GM21390 (cell line): ENCODE measurements at regions not wholly inside any gene's neighbourhood (a gene's known extent, or its start where the extent isn't known, plus 50 kb on each side); places are given as distances from the start of the nearest gene placed in this dataset.
"Not testable (repeated sequence)": the region's sequence is repeated elsewhere in the genome, so short reads cannot be mapped to it uniquely, and the experiment has no call there.

Experiments
- ATAC-seq: cut with Tn5 transposase; IDR thresholded peaks from one replicate; pipeline ENCODE4 v1.9.1; 2021; ENCODE audit not compliant: unreplicated experiment

DNA sequence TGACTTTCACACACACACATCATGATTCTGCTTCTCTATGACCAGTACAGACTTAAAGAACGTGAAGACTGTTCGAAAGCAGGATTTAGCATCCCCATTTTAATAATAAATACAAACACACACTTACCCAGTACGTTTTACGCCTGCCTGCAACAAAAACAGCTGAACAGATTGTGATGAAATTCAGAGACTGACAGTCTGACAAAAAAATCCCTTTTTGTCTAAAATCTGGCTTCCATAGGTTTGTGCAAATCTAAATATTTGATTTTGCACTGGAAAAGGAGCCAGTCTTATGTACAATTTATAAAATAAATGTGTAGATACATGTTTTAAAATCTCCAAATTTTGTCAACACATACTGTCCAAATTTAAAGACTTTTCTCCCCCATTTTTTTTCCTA, 630.7 kb downstream of the ZEB2 start:
- no peak for ATAC-seq

GRCh38 chr2:143885461-143885860, 634.5 kb downstream of the ZEB2 start:
- no peak for ATAC-seq

- ATAC-seq: no peak
These were observed 638.7 kb downstream of the ZEB2 start for GRCh38 chr2:143881246-143881645.

DNA sequence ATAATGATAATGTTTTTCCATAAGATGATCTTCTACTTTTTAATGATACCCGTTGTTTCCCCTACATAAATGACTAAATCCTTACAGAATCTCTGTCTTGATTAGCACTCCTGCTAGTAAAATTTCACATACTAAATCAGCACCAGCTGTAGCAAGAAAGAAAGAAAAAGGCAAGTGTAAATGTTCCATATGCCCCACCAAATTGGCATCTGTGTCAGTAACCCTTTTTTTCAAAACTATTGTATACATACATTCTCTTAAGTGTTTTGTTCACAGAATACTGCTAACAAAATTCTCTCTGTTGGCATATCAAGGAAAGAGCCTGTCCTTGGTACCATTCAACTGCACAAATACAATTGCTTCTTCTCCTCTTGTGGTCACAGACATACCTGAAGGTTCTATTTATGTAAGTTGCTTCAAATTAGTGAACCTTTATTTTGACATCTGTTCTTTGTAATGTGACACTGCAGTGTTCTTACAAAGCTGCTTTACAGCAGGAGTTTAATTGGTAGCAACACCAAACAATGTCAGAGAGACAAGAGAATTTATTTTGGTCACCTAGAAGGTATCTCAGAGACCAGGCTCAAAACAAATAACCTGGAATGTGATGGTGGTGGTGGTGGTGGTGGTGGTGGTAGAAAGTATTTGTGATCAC, 641.9 kb downstream of the ZEB2 start:
- ATAC-seq: no peak

DNA sequence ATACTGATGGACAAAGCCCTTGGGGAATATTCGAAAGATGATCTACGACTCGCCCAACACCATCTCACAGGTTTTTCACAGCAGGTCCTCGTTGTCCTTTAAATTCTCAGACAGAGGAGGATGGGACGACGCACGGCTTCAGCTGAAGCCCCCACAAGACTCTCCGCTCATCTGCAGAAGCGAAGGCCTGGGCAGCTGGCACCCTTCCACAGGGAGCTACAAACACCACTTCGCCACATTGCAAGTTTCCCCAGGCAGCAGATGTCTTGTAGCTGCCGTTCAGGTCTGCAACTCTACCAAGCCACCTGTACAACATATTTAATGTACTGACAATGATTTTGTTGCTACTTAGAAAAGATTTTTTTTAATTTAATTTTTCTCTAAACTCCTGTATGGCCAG, 642.9 kb downstream of the ZEB2 start:
- no peak for ATAC-seq

- ATAC-seq: no peak
These were observed 644.4 kb downstream of the ZEB2 start for GRCh38 chr2:143875295-143876233.

DNA sequence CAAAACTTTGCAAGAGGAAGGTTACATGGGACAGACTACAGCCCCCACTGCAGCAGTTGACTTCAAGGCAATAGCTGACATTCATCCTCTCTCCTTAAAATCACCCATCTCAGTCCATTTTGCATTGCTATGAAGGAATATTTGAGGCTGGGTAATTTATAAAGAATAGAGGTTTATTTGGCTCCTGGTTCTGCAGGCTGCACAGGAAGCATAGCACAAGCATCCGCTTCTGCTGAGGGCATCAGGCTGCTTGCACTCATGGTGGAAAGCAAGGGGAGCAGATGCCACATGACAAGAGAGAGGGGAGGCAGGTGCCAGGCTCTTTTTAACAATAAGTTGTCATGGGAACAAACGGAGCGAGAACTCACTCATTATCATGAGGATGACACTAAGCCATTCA, 646.0 kb downstream of the ZEB2 start:
- ATAC-seq: no peak

DNA sequence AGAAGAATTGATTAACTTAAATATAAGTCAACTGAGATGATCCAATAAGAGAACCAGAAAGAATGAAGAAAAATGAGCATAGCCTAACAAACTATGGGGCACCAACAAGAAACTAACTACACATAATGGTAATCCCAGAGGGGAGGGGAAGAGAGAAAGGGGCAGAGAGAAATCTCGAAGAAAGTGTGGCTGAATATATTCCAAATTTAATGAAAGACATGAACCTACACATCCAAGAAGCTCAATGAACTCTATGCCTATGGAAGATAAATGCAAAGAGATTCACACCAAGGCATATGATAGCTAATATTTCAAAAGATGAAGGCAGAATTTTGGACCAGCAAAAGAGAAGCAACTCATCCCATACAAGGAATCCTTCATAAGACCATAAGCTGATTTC, 649.2 kb downstream of the ZEB2 start:
- no peak for ATAC-seq

DNA sequence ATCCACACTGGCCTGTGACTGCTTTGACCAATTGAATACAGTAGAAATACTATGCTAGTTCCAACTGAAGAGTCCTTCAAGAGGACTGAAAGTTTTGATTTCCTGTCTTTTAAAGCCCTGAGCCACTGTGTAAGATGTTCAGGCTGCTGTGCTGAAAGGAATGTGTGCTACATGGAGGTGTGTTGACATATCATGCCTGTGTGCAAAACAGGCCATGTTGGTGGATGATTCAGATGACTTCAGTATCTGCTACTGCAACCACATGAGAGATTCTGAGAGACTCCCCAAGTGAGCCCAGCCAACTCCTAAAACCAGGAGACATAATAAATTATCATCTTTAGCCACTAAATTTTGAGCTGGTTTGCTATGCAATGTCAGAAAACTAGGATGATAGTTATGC, 662.9 kb downstream of the ZEB2 start:
- ATAC-seq: no peak

GRCh38 chr2:143852759-143853158, 667.2 kb downstream of the ZEB2 start:
- ATAC-seq: no peak

- ATAC-seq: no peak
These were observed 669.8 kb downstream of the ZEB2 start for GRCh38 chr2:143850084-143850483.

- no peak for ATAC-seq
These were observed 672.7 kb downstream of the ZEB2 start for GRCh38 chr2:143847257-143847656.

GRCh38 chr2:143844986-143845385, 674.9 kb downstream of the ZEB2 start:
- no peak for ATAC-seq

- ATAC-seq: no peak
These were observed 676.2 kb downstream of the ZEB2 start for GRCh38 chr2:143843686-143844085.

GRCh38 chr2:143842836-143843235, 677.1 kb downstream of the ZEB2 start:
- ATAC-seq: no peak

GRCh38 chr2:143841935-143842334, 678.0 kb downstream of the ZEB2 start:
- ATAC-seq: no peak

DNA sequence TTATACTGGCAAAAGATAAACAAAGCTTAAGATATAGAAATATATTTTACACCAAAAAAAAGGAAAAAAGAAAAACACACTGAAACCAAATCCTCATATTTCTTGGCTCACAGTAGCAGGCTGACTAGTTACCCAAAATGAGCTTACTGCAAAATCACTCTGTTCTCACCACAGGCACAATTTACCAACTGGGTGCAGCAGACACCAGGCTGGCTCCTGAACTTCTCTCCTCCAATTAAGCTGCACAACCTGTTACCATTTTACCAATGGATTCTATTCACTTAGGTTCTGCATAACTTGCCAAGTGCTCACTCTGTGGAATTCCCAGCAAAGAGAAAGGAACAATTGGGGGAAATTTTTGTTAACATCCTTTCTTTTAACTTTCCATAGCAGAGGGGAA, 679.3 kb downstream of the ZEB2 start:
- no peak for ATAC-seq

- ATAC-seq: no peak
These were observed 679.7 kb downstream of the ZEB2 start for GRCh38 chr2:143840194-143840593.

GRCh38 chr2:143839456-143839855, 680.5 kb downstream of the ZEB2 start:
- no peak for ATAC-seq

DNA sequence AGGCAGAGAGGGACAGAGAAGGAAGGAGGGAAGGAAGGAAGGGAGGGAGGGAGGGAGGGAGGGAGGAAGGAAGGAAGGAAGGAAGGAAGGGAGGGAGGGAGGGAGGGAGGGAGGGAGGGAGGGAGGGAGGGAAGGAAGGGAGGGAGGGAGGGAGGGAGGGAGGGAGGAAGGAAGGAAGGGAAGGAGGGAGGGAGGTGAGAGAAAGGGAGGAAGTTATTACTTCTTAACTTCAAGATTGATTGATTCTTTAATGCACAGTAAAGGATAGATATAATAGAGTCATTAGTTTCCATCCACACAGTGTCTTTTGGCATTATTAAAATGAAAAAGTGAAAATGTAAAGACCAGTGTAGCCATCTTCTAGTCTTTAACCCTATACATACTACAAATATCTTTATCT, 682.9 kb downstream of the ZEB2 start:
- not testable (repeated sequence) for ATAC-seq

- ATAC-seq: no peak
These were observed 684.4 kb downstream of the ZEB2 start for GRCh38 chr2:143835481-143835880.

DNA sequence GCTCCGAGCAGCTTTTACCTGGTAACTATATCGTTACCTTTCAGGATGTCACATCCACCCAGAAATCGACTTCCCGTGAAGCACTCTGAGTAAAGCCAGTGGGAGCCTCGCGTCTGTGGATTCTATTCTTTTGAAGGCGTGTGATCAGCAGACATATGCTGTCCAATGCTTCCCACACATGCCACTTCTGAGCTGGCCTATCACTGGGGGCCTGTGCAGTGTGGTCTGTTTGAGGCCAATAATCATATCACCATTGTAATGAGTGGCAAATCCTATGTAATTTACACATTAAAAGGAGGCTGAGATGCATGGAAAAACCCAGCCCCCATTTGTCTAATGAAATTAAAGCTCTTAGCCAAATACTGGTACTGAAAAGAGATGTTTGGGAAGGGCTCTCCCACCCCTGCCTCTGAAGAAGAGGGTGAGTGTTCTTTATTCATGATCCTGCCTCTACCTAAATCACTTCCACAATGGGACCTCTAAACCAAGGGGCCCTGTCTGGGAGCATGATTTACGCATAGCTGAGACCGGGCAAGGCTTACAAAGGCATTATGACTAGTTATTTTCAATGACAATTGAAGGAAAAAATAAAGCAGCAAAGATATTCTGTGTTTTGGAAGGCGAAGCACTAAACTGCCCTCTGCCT, 686.8 kb downstream of the ZEB2 start:
- ATAC-seq: no peak
